Caco-2 (cell line): ENCODE measurements at regions not wholly inside any gene's neighbourhood (a gene's known extent, or its start where the extent isn't known, plus 50 kb on each side); places are given as distances from the start of the nearest gene placed in this dataset.

Experiments
- BruUV-seq: library from RNA; stranded (reverse); fragments of 400-500 nt; replicated peaks from 2 replicates; lab custom pipeline; 2021; lab: Mats Ljungman, UMichigan
- CTCF ChIA-PET: fragments of 300-600 bp; sonication (Branson Sonifier 250); formaldehyde crosslinking; loops from one replicate; lab custom pipeline; 2022; ENCODE audit warnings: antibody characterized with exemption; lab: Charles Lee
- POLR2A ChIA-PET: fragments of 300-600 bp; sonication (Branson Sonifier 250); formaldehyde crosslinking; loops from one replicate; lab custom pipeline; 2022; ENCODE audit warnings: antibody characterized with exemption; lab: Charles Lee
- DNase-seq, 2 experiments: peaks; one replicate each; pipeline versions ENCODE4 v3.0.0 to v3.0.0-alpha.2; 2020 to 2022
- H3K27me3 ChIP-seq: replicated peaks from 2 replicates; pipeline ENCODE4 v1.6.0; 2011; ENCODE audit warnings: low read length; ENCODE audit not compliant: control insufficient read depth, insufficient read depth
- H3K36me3 ChIP-seq: 2 replicates; pipeline ENCODE4 v1.5.1; 2011; ENCODE audit warnings: low read length; ENCODE audit not compliant: control insufficient read depth, insufficient read depth
- H3K4me1 ChIP-seq: fragments of 250-450 bp; sonication (Bioruptor Pico); 2 replicates; pipeline ENCODE4 v1.5.1; 2020; ENCODE audit warnings: mild to moderate bottlenecking
- H3K4me3 ChIP-seq: 2 replicates; pipeline ENCODE4 v1.5.1; 2011; ENCODE audit warnings: low read depth, mild to moderate bottlenecking, control low read depth, low read length
- H3K9me3 ChIP-seq: fragments of 250-450 bp; sonication (Bioruptor Pico); 2 replicates; pipeline ENCODE4 v1.5.1; 2020; ENCODE audit warnings: mild to moderate bottlenecking, moderate library complexity
- H3K27ac Mint-ChIP-seq: one replicate; pipeline ENCODE4 v1.8.0; 2022; ENCODE audit warnings: mixed read lengths; ENCODE audit not compliant: unreplicated experiment
- H3K27me3 Mint-ChIP-seq: one replicate; pipeline ENCODE4 v1.8.0; 2022; ENCODE audit warnings: mixed read lengths; ENCODE audit not compliant: insufficient read depth, unreplicated experiment
- H3K36me3 Mint-ChIP-seq: one replicate; pipeline ENCODE4 v1.8.0; 2022; ENCODE audit warnings: mild to moderate bottlenecking, mixed read lengths; ENCODE audit not compliant: insufficient read depth, unreplicated experiment
- H3K4me1 Mint-ChIP-seq: one replicate; pipeline ENCODE4 v1.8.0; 2022; ENCODE audit warnings: low read depth, mixed read lengths; ENCODE audit not compliant: unreplicated experiment
- H3K4me3 Mint-ChIP-seq: one replicate; pipeline ENCODE4 v1.8.0; 2022; ENCODE audit warnings: mild to moderate bottlenecking, moderate library complexity, mixed read lengths; ENCODE audit not compliant: unreplicated experiment
- H3K9me3 Mint-ChIP-seq: one replicate; pipeline ENCODE4 v1.8.0; 2022; ENCODE audit warnings: mixed read lengths; ENCODE audit not compliant: unreplicated experiment
- CTCF ChIP-seq, 2 experiments: fragments of 200-600 bp in 1 of 2; IDR thresholded peaks; 1 replicate in 1 of 2; 2 replicates in 1 of 2; pipeline versions ENCODE4 v1.5.1 to v1.8.0; 2011 to 2022; ENCODE audit warnings: antibody characterized with exemption in 1 of 2, control low read depth in 1 of 2, inconsistent platforms in 1 of 2, low read depth in 1 of 2, low read length in 1 of 2, mild to moderate bottlenecking in 1 of 2, moderate library complexity in 1 of 2; ENCODE audit not compliant: insufficient read depth in 1 of 2, severe bottlenecking in 1 of 2, unreplicated experiment in 1 of 2
- intact Hi-C: fragments of 100-400 bp; cut with micrococcal nuclease; formaldehyde crosslinking; loops from one replicate; pipeline ENCODE4 v1.10.0; 2022; ENCODE audit not compliant: unreplicated experiment

- TF ChIP-seq CTCF (IDR thresholded peaks at IDR 0.05; ENCODE audit: insufficient read depth in 1 of 2, low read depth in 1 of 2, low read length in 1 of 2, severe bottlenecking in 1 of 2, unreplicated experiment in 1 of 2) = no peak
- ChIA-PET CTCF (no interaction called here), POLR2A (no interaction called here)
- Histone ChIP-seq H3K9me3 (no peaks in the 10 kb centered on the region), H3K4me3 (no peak overlapping the region), H3K4me1 (no peaks in the 10 kb centered on the region), H3K27me3 (no peaks in the 10 kb centered on the region; the same call in 1 of the 2 replicates), H3K36me3 (no peaks in the 10 kb centered on the region)
- DNase-seq = no peak
- H3K27me3 Mint-ChIP-seq = peaks cover 47% of the 10 kb centered on the region
- H3K36me3 Mint-ChIP-seq = no peaks in the 10 kb centered on the region
- no peak overlapping the region for H3K4me3 Mint-ChIP-seq
- intact Hi-C loops = no loop called here
- H3K27ac Mint-ChIP-seq = no peak overlapping the region
- no peaks in the 10 kb centered on the region for H3K9me3 Mint-ChIP-seq
- no peaks in the 10 kb centered on the region for H3K4me1 Mint-ChIP-seq
- BruUV-seq = no TSS peak
Measured at GRCh38 chr10:7464691-7465090, 53.9 kb upstream of the SFMBT2 start.
